ENCODE measurements at regions not wholly inside any gene's neighbourhood (a gene's known extent, or its start where the extent isn't known, plus 50 kb on each side); places are given as distances from the start of the nearest gene placed in this dataset.

DNA sequence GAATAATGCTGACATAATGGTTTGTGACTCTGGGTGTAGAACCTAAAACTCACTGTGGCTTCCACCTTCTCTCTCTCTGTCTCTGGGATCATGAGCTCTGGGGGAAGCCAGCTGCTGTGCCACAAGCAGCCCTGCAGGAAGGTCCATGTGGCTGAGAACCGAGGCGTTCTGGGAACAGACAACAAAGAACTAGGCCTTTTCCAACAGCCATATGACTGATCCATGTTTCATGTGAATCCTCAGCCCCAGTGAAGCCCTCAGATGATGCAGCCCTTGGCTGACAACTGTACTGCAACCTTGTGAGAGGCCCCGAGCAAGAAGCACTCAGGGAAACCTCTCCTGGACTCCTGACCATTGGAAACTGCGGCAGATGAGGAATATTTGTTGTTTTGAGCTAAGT is 56.6 kb downstream of the HLA-G start:
- no peak for DNase-seq (ENCODE audit: low read depth)

DNA sequence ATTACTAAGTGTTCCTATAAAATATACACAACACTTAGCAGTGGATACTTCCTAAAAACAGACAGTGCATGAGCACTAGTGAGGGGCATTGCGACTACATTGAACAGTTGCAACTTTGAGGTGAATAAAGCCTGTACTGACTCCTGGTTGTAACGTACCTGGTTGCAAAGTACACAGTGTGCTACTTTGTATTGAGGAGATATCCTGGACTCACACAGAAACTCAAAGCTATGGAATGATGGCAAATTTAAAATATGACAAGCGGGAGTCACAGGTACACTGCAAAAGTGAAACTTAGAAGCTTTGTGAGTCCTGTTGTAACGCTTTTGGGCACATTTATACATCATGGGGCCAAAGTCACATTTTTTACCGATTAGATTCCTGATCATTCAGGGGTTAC is 55.6 kb upstream of the HLA-A start:
- no peak for DNase-seq (ENCODE audit: low read depth)

DNA sequence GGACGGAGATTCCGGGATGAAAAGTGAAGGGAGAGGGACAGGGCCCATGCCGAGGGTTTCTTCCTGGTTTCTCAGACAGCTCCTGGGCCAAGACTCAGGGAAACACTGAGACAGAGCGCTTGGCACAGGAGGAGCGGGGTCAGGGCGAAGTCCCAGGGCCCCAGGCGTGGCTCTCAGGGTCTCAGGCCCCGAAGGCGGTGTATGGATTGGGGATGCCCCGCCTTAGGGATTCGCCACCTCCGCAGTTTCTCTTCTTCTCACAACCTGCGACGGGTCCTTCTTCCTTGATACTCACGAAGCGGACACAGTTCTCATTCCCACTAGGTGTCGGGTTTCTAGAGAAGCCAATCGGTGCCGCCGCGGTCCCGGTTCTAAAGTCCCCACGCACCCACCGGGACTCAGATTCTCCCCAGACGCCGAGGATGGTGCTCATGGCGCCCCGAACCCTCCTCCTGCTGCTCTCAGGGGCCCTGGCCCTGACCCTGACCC is 55.0 kb upstream of the HLA-A start:
- DNase-seq (ENCODE audit: low read depth) = peak; percentile 6

DNA sequence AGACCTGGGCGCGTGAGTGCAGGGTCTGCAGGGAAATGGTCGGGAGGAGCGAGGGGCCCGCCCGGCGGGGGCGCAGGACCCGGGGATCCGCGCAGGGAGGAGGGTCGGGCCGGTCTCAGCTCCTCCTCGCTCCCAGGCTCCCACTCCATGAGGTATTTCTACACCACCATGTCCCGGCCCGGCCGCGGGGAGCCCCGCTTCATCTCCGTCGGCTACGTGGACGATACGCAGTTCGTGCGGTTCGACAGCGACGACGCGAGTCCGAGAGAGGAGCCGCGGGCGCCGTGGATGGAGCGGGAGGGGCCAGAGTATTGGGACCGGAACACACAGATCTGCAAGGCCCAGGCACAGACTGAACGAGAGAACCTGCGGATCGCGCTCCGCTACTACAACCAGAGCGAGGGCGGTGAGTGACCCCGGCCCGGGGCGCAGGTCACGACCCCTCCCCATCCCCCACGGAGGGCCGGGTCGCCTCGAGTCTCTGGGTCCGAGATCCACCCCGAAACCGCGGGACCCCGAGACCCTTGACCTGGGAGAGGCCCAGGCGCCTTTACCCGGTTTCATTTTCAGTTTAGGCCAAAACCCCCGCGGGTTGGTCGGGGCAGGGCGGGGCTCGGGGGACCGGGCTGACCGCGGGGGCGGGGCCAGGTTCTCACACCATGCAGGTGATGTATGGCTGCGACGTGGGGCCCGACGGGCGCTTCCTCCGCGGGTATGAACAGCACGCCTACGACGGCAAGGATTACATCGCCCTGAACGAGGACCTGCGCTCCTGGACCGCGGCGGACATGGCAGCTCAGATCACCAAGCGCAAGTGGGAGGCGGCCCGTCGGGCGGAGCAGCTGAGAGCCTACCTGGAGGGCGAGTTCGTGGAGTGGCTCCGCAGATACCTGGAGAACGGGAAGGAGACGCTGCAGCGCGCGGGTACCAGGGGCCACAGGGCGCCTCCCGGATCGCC is 54.2 kb upstream of the HLA-A start:
- DNase-seq (ENCODE audit: low read depth) = peak; percentile 75

All from stimulated activated CD4-positive, alpha-beta T cell treated with anti-CD3 and anti-CD28 coated beads, Interleukin-2, amount 100 ng/mL, for 4 hours (primary cell).